ENCODE measurements at regions not wholly inside any gene's neighbourhood (a gene's known extent, or its start where the extent isn't known, plus 50 kb on each side); places are given as distances from the start of the nearest gene placed in this dataset.

- no peaks in the 10 kb centered on the region for H4K20me1 ChIP-seq (ENCODE audit: control insufficient read depth, insufficient read depth)
- H3K9ac ChIP-seq (ENCODE audit: control insufficient read depth, insufficient read depth, low read length): no peak overlapping the region
- intact Hi-C loops (cut with micrococcal nuclease; ENCODE audit: unreplicated experiment): no loop called here
- no peak for ATAC-seq
- H3K4me2 ChIP-seq (ENCODE audit: control insufficient read depth, insufficient read depth): no peak overlapping the region
- FAIRE-seq: no peak
- TF ChIP-seq ZNF622 (IDR thresholded peaks at IDR 0.05): no peak
- no peak for TF ChIP-seq E2F4 (IDR thresholded peaks at IDR 0.05; ENCODE audit: low read depth, low read length)
- TF ChIP-seq GABPA (IDR thresholded peaks at IDR 0.05; ENCODE audit: low read depth): no peak
- no peak for TF ChIP-seq NR2C1 (IDR thresholded peaks at IDR 0.05)
- TF ChIP-seq ATF7 (IDR thresholded peaks at IDR 0.05; ENCODE audit: low read depth): no peak
- TF ChIP-seq RELA (IDR thresholded peaks at IDR 0.05; ENCODE audit: borderline replicate concordance, partially characterized antibody): no peak
- TF ChIP-seq CEBPZ (IDR thresholded peaks at IDR 0.05; ENCODE audit: low read depth, low read length): no peak
- no peak for TF ChIP-seq ZSCAN29 (IDR thresholded peaks at IDR 0.05)
- no peak for TF ChIP-seq IRF5 (IDR thresholded peaks at IDR 0.05; ENCODE audit: borderline replicate concordance)
- TF ChIP-seq STAT3 (IDR thresholded peaks at IDR 0.05; ENCODE audit: low read depth, low read length): no peak
- no peak for TF ChIP-seq MLLT1 (IDR thresholded peaks at IDR 0.05)
- TF ChIP-seq ESRRA (IDR thresholded peaks at IDR 0.05; ENCODE audit: low read length): no peak
- TF ChIP-seq CTCF (IDR thresholded peaks at IDR 0.05 in 2 of 3, conservative IDR thresholded peaks at IDR 0.05 in 1 of 3; ENCODE audit: control insufficient read depth in 2 of 3, extremely low read depth in 1 of 3, insufficient read depth in 1 of 3, low read depth in 3 of 3, low read length in 3 of 3): no peak
- no peak for TF ChIP-seq ZBED1 (IDR thresholded peaks at IDR 0.05; ENCODE audit: borderline replicate concordance)
- TF ChIP-seq RUNX3 (IDR thresholded peaks at IDR 0.05; ENCODE audit: low read length): no peak
- no peak for TF ChIP-seq LARP7 (IDR thresholded peaks at IDR 0.05)
- RAD21 ChIA-PET (ENCODE audit: unreplicated experiment): no interaction called here
- H3K27ac ChIP-seq (ENCODE audit: control insufficient read depth, insufficient read depth): no peak overlapping the region
- SMC1A ChIA-PET (ENCODE audit: uncharacterized antibody, unreplicated experiment): no interaction called here
- CTCF ChIA-PET: no interaction called here
- no peaks in the 10 kb centered on the region for H3K4me1 ChIP-seq (ENCODE audit: control insufficient read depth, insufficient read depth, low read length)
- 0% methylated on average over 2 of the region's 2 CpGs for WGBS (ENCODE audit: insufficient coverage, insufficient replicate concordance, low lambda C conversion rate, missing lambda C conversion rate)
- POLR2A ChIA-PET: no interaction called here
- no peak for DNase-seq (ENCODE audit: low read depth, low spot score)
- H2AFZ ChIP-seq (ENCODE audit: control insufficient read depth, low read depth, low read length): no peak overlapping the region
- no peaks in the 10 kb centered on the region for H3K27me3 ChIP-seq (replicated peaks in 1 of 2; ENCODE audit: control insufficient read depth in 2 of 2, insufficient read depth in 2 of 2, low read length in 1 of 2)
- in situ Hi-C loops (cut with MboI): no loop called here
- H3K79me2 ChIP-seq (ENCODE audit: control insufficient read depth, insufficient read depth, low read length): no peaks in the 10 kb centered on the region
- no peaks in the 10 kb centered on the region for H3K9me3 ChIP-seq (replicated peaks; ENCODE audit: control insufficient read depth, insufficient read depth, low read length)
- H3K36me3 ChIP-seq (ENCODE audit: control insufficient read depth in 2 of 2, insufficient read depth in 2 of 2, low read length in 1 of 2): no peaks in the 10 kb centered on the region
- no peak overlapping the region for H3K4me3 ChIP-seq
- no TSS peak for BruUV-seq (replicated peaks)
Measured at GRCh38 chr12:23126794-23127193, 501.8 kb downstream of the ETNK1 start.
